Erythroblast (primary cell): ENCODE measurements at regions not wholly inside any gene's neighbourhood (a gene's known extent, or its start where the extent isn't known, plus 50 kb on each side); places are given as distances from the start of the nearest gene placed in this dataset.

Experiments used
- GATA1 ChIP-seq: IDR thresholded peaks from 2 replicates; pipeline ENCODE4 v1.6.1; 2011; ENCODE audit warnings: low read depth, mild to moderate bottlenecking, control low read depth, low read length, moderate library complexity
- POLR2A ChIP-seq: IDR thresholded peaks from 2 replicates; pipeline ENCODE4 v1.6.1; 2011; ENCODE audit warnings: mild to moderate bottlenecking, low read length

GRCh38 chr2:160574468-160575140 is 81.0 kb upstream of the RBMS1 start:
- TF ChIP-seq POLR2A = no peak
- no peak for TF ChIP-seq GATA1
